Vagina (tissue), 2 donors: ENCODE measurements at regions not wholly inside any gene's neighbourhood (a gene's known extent, or its start where the extent isn't known, plus 50 kb on each side); places are given as distances from the start of the nearest gene placed in this dataset.

Experiments
- DNase-seq, 2 donors: peaks; one replicate each; pipeline ENCODE4 v3.0.0-alpha.2; 2017; ENCODE audit errors: extremely low spot score in 2 of 2
- H3K27ac ChIP-seq: fragments of 200-600 bp; sonication (generic); one replicate; pipeline ENCODE4 v1.5.1; 2019
- H3K27me3 ChIP-seq: fragments of 200-600 bp; sonication (generic); one replicate; pipeline ENCODE4 v1.5.1; 2019
- H3K36me3 ChIP-seq, 2 donors: fragments of 200-600 bp; sonication (generic); one replicate each; pipeline ENCODE4 v1.5.1; 2017 to 2019
- H3K4me1 ChIP-seq: fragments of 200-600 bp; sonication (generic); one replicate; pipeline ENCODE4 v1.5.1; 2019
- H3K4me3 ChIP-seq, 2 donors: fragments of 200-600 bp; sonication (generic); 1 replicate in 1 of 2; 2 replicates in 1 of 2; pipeline ENCODE4 v1.5.1; 2016 to 2019
- H3K9me3 ChIP-seq: fragments of 200-600 bp; sonication (generic); one replicate; pipeline ENCODE4 v1.5.1; 2019
- POLR2A ChIP-seq, 2 donors: fragments of 450-650 bp; IDR thresholded peaks; one replicate each; pipeline ENCODE4 v1.6.1; 2017; ENCODE audit warnings: antibody characterized with exemption in 2 of 2, mild to moderate bottlenecking in 2 of 2, moderate library complexity in 2 of 2
- POLR2AphosphoS5 ChIP-seq, 2 donors: sonication (generic); formaldehyde crosslinking; IDR thresholded peaks; one replicate each; pipeline ENCODE4 v1.9.0; 2017; ENCODE audit warnings: antibody characterized with exemption in 2 of 2, mild to moderate bottlenecking in 2 of 2, low read depth in 1 of 2; ENCODE audit not compliant: insufficient read depth in 1 of 2
- intact Hi-C: fragments of 100-400 bp; cut with DNase I; formaldehyde crosslinking; loops from one replicate; pipeline ENCODE4 v1.15.1; 2023
- TF ChIP-seq, protein P1 (sequence below), 3 experiments: fragments of 450-650 bp in 2 of 3; fragments of 200-600 bp in 1 of 3; sonication (generic) in 1 of 3; IDR thresholded peaks; one replicate each; pipeline ENCODE4 v1.5.1; 2017 to 2019; ENCODE audit warnings: antibody characterized with exemption in 3 of 3, mild to moderate bottlenecking in 2 of 3, moderate library complexity in 2 of 3

DNA sequence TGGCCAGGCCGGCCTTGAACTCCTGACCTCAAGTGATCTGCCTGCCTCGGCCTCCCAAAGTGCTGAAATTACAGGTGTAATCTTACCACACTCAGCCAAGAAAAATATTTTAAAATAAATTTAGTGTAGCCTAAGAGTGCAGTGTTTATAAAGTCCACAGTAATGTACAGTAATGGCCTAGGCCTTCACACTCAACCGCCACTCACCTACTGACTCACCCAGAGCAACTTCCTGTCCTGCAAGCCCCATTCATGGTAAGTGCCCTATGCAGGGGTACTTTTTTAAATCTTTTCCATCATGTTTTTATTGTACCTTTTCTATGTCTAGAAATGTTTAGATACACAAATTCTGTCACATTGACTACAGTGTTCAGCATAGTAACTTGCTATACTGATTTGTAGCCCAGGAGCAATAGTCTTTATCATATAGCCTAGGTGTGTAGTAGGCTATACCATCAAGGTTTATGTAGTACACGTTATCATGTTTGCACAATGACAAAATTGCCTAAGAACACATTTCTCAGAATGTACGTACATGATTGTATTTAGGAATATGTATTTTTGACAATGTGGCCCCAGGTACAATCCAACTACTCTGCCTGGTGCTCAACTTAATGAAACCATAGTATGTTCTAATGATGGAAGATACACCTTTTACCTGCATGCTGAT lies 455.2 kb downstream of the PCDH7 start:
- no peaks in the 10 kb centered on the region for H3K27me3 ChIP-seq
- TF ChIP-seq, protein P1, sequence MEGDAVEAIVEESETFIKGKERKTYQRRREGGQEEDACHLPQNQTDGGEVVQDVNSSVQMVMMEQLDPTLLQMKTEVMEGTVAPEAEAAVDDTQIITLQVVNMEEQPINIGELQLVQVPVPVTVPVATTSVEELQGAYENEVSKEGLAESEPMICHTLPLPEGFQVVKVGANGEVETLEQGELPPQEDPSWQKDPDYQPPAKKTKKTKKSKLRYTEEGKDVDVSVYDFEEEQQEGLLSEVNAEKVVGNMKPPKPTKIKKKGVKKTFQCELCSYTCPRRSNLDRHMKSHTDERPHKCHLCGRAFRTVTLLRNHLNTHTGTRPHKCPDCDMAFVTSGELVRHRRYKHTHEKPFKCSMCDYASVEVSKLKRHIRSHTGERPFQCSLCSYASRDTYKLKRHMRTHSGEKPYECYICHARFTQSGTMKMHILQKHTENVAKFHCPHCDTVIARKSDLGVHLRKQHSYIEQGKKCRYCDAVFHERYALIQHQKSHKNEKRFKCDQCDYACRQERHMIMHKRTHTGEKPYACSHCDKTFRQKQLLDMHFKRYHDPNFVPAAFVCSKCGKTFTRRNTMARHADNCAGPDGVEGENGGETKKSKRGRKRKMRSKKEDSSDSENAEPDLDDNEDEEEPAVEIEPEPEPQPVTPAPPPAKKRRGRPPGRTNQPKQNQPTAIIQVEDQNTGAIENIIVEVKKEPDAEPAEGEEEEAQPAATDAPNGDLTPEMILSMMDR (IDR thresholded peaks at IDR 0.05), result no peak
- TF ChIP-seq POLR2AphosphoS5 (IDR thresholded peaks at IDR 0.05; ENCODE audit: insufficient read depth in 1 of 2, low read depth in 1 of 2), result no peak
- no peak for TF ChIP-seq POLR2A (IDR thresholded peaks at IDR 0.05)
- H3K4me3 ChIP-seq, result no peak overlapping the region
- H3K36me3 ChIP-seq, result no peaks in the 10 kb centered on the region
- DNase-seq, result no peak
- no peaks in the 10 kb centered on the region for H3K9me3 ChIP-seq
- H3K4me1 ChIP-seq, result no peaks in the 10 kb centered on the region
- no peak overlapping the region for H3K27ac ChIP-seq
- intact Hi-C loops, result no loop called here

DNA sequence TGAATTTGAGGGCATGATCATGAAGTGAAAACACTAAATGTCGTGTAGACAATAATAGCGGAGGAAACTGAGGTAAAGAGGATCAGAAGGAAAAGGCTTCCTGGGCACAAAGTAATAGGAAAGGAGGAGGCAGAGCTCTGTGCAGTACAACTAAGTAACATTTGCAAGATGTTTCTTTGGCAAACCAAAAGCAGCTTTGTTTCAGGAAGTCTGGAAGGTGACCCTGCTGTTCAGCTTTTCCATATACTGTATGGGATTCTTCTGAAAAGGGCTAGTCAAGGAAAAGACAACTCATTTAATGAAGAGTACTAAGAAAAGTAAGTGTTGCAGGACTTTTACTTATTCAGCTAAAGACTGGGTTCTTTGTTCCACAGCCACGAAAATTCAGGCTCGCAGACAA lies 463.1 kb downstream of the PCDH7 start:
- H3K9me3 ChIP-seq, result no peaks in the 10 kb centered on the region

DNA sequence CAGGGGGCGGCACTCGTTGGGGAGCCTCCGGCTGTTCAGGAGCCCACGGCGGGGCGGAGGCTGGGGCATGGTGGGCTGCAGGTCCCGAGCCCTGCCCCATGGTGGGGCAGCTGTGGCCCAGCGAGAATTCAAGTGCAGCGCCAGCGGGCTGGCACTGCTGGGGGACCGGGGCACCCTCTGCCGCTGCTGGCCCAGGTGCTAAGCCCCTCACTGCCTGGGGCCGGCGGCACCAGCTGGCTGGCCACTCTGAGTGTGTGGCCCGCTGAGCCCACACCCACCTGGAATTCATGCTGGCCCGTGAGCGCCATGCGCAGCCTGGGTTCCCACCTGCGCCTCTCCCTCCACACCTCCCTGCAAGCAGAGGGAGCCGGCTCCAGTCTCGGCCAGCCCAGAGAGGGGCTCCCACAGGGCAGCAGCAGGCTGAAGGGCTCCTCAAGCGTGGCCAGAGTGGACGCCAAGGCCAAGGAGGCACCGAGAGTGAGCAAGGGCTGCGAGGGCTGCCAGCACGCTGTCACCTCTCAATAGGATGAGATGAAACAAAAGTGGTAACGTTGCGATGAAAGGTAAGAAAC lies 464.9 kb downstream of the PCDH7 start:
- H3K9me3 ChIP-seq, result no peaks in the 10 kb centered on the region
- H3K27ac ChIP-seq, result no peak overlapping the region
- intact Hi-C loops, result no loop called here
- no peak for TF ChIP-seq POLR2A (IDR thresholded peaks at IDR 0.05)
- TF ChIP-seq POLR2AphosphoS5 (IDR thresholded peaks at IDR 0.05; ENCODE audit: insufficient read depth in 1 of 2, low read depth in 1 of 2), result no peak
- TF ChIP-seq, protein P1 (IDR thresholded peaks at IDR 0.05), result no peak
- no peaks in the 10 kb centered on the region for H3K36me3 ChIP-seq
- H3K4me3 ChIP-seq, result no peak overlapping the region
- no peaks in the 10 kb centered on the region for H3K27me3 ChIP-seq
- H3K4me1 ChIP-seq, result no peaks in the 10 kb centered on the region
- no peak for DNase-seq

More for the DNA sequence above, 463.1 kb downstream of the PCDH7 start:
- H3K27ac ChIP-seq, result no peak overlapping the region
- no peaks in the 10 kb centered on the region for H3K27me3 ChIP-seq
- H3K4me3 ChIP-seq, result no peak overlapping the region
- no peaks in the 10 kb centered on the region for H3K4me1 ChIP-seq
- TF ChIP-seq POLR2A (IDR thresholded peaks at IDR 0.05), result no peak
- no peak for TF ChIP-seq POLR2AphosphoS5 (IDR thresholded peaks at IDR 0.05; ENCODE audit: insufficient read depth in 1 of 2, low read depth in 1 of 2)
- TF ChIP-seq, protein P1 (IDR thresholded peaks at IDR 0.05), result no peak
- no peak for DNase-seq
- H3K36me3 ChIP-seq, result no peaks in the 10 kb centered on the region
- intact Hi-C loops, result no loop called here

DNA sequence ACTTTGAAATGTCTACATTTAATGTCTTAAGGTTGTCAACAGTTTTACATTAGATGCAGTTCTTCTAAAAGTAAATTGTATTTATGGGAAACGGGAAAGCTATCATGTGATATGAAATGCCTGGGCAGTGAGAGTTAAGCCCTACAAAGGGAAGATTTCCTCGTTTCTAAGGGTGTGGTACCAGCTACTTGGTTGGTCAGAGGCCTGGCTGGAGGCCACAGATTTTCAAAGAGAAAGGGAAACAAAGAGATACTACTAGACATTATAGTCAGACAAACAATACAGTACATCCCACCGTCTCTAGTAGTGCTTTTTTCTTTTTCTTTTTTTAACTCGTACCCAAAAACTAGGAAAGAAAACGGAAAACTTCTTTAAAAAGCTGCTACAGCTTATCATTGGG lies 467.8 kb downstream of the PCDH7 start:
- TF ChIP-seq POLR2A (IDR thresholded peaks at IDR 0.05) (no peak), POLR2AphosphoS5 (IDR thresholded peaks at IDR 0.05; ENCODE audit: insufficient read depth in 1 of 2, low read depth in 1 of 2) (no peak)
- TF ChIP-seq, protein P1 (IDR thresholded peaks at IDR 0.05), result no peak
- Histone ChIP-seq H3K9me3 (no peaks in the 10 kb centered on the region), H3K27ac (no peak overlapping the region), H3K36me3 (no peaks in the 10 kb centered on the region), H3K4me1 (no peaks in the 10 kb centered on the region), H3K27me3 (no peaks in the 10 kb centered on the region), H3K4me3 (no peak overlapping the region)
- no peak for DNase-seq
- intact Hi-C loops, result no loop called here

DNA sequence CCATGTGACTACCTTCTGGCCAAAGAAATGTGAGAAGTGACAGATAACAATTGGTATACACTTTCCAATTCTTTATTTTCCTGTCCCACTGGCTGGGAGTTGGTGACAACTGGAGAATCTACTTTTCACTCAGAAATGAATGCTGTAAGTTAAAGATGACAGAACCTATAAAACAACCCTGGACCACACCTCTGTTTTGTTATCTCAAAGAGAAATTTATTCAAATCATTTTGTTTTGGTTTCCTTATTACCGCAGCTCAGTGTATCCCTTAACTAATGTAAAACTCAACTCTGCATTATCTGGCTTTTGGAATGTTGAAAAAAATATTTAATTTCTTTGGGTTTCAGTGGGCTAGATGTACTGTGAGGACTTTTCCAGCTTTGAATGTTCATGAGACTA lies 469.8 kb downstream of the PCDH7 start:
- H3K4me3 ChIP-seq, result no peak overlapping the region
- no peaks in the 10 kb centered on the region for H3K9me3 ChIP-seq
- no peaks in the 10 kb centered on the region for H3K4me1 ChIP-seq
- intact Hi-C loops, result no loop called here
- H3K36me3 ChIP-seq, result no peaks in the 10 kb centered on the region
- DNase-seq, result no peak
- no peak for TF ChIP-seq POLR2AphosphoS5 (IDR thresholded peaks at IDR 0.05; ENCODE audit: insufficient read depth in 1 of 2, low read depth in 1 of 2)
- TF ChIP-seq, protein P1 (IDR thresholded peaks at IDR 0.05), result no peak
- no peak for TF ChIP-seq POLR2A (IDR thresholded peaks at IDR 0.05)
- no peak overlapping the region for H3K27ac ChIP-seq
- H3K27me3 ChIP-seq, result no peaks in the 10 kb centered on the region
